ENCODE measurements at regions not wholly inside any gene's neighbourhood (a gene's known extent, or its start where the extent isn't known, plus 50 kb on each side); places are given as distances from the start of the nearest gene placed in this dataset.

- DNase-seq: no peak
- H3K27me3 ChIP-seq: peaks cover 42% of the 10 kb centered on the region
- no peaks in the 10 kb centered on the region for H3K9me3 ChIP-seq
- no peak overlapping the region for H3K4me3 ChIP-seq
- no peaks in the 10 kb centered on the region for H3K36me3 ChIP-seq
Measured at GRCh38 chr16:22663389-22664064, 150.4 kb upstream of the HS3ST2 start.

- H3K27me3 ChIP-seq: peaks cover 42% of the 10 kb centered on the region
- H3K4me3 ChIP-seq: no peak overlapping the region
- no peaks in the 10 kb centered on the region for H3K36me3 ChIP-seq
- H3K9me3 ChIP-seq: no peaks in the 10 kb centered on the region
- DNase-seq: no peak
Measured at GRCh38 chr16:22664132-22664531, 149.8 kb upstream of the HS3ST2 start.

GRCh38 chr16:22664561-22664997, 149.4 kb upstream of the HS3ST2 start:
- no peak for DNase-seq
- Histone ChIP-seq H3K9me3 (no peaks in the 10 kb centered on the region), H3K4me3 (no peak overlapping the region), H3K27me3 (peaks cover 42% of the 10 kb centered on the region), H3K36me3 (no peaks in the 10 kb centered on the region)

GRCh38 chr16:22665048-22665797, 148.7 kb upstream of the HS3ST2 start:
- DNase-seq: no peak
- no peaks in the 10 kb centered on the region for H3K9me3 ChIP-seq
- H3K27me3 ChIP-seq: peaks cover 38% of the 10 kb centered on the region
- H3K36me3 ChIP-seq: no peaks in the 10 kb centered on the region
- H3K4me3 ChIP-seq: no peak overlapping the region

- H3K27me3 ChIP-seq: peaks cover 32% of the 10 kb centered on the region
- no peak for DNase-seq
- H3K36me3 ChIP-seq: no peaks in the 10 kb centered on the region
- H3K9me3 ChIP-seq: no peaks in the 10 kb centered on the region
- no peak overlapping the region for H3K4me3 ChIP-seq
Measured at GRCh38 chr16:22665803-22666202, 148.2 kb upstream of the HS3ST2 start.

GRCh38 chr16:22668318-22668717, 145.6 kb upstream of the HS3ST2 start:
- no peaks in the 10 kb centered on the region for H3K36me3 ChIP-seq
- H3K9me3 ChIP-seq: no peaks in the 10 kb centered on the region
- H3K4me3 ChIP-seq: no peak overlapping the region
- peaks cover 19% of the 10 kb centered on the region for H3K27me3 ChIP-seq
- DNase-seq: no peak

GRCh38 chr16:22670044-22670536, 143.9 kb upstream of the HS3ST2 start:
- H3K4me3 ChIP-seq: no peak overlapping the region
- no peak for DNase-seq
- H3K36me3 ChIP-seq: no peaks in the 10 kb centered on the region
- H3K9me3 ChIP-seq: no peaks in the 10 kb centered on the region
- H3K27me3 ChIP-seq: peaks cover 16% of the 10 kb centered on the region

GRCh38 chr16:22670551-22671041, 143.4 kb upstream of the HS3ST2 start:
- no peaks in the 10 kb centered on the region for H3K9me3 ChIP-seq
- no peak for DNase-seq

GRCh38 chr16:22671301-22672076, 142.5 kb upstream of the HS3ST2 start:
- Histone ChIP-seq H3K36me3 (no peaks in the 10 kb centered on the region), H3K27me3 (peaks cover 10% of the 10 kb centered on the region), H3K4me3 (no peak overlapping the region), H3K9me3 (peaks cover 1% of the 10 kb centered on the region)
- DNase-seq: no peak

More at GRCh38 chr16:22670551-22671041, 143.4 kb upstream of the HS3ST2 start:
- Histone ChIP-seq H3K4me3 (no peak overlapping the region), H3K36me3 (no peaks in the 10 kb centered on the region), H3K27me3 (peaks cover 11% of the 10 kb centered on the region)

GRCh38 chr16:22672830-22673210, 141.1 kb upstream of the HS3ST2 start:
- peaks cover 1% of the 10 kb centered on the region for H3K9me3 ChIP-seq
- no peaks in the 10 kb centered on the region for H3K36me3 ChIP-seq
- no peak for DNase-seq
- no peak overlapping the region for H3K4me3 ChIP-seq
- H3K27me3 ChIP-seq: peaks cover 5% of the 10 kb centered on the region

- no peaks in the 10 kb centered on the region for H3K36me3 ChIP-seq
- no peak overlapping the region for H3K4me3 ChIP-seq
- peaks cover 10% of the 10 kb centered on the region for H3K27me3 ChIP-seq
- H3K9me3 ChIP-seq: peaks cover 4% of the 10 kb centered on the region
- no peak for DNase-seq
Measured at GRCh38 chr16:22673421-22673831, 140.5 kb upstream of the HS3ST2 start.

- no peak overlapping the region for H3K4me3 ChIP-seq
- no peak for DNase-seq
- no peaks in the 10 kb centered on the region for H3K36me3 ChIP-seq
- peaks cover 4% of the 10 kb centered on the region for H3K9me3 ChIP-seq
- H3K27me3 ChIP-seq: peaks cover 22% of the 10 kb centered on the region
Measured at GRCh38 chr16:22674832-22675191, 139.2 kb upstream of the HS3ST2 start.

GRCh38 chr16:22675745-22676540, 138.0 kb upstream of the HS3ST2 start:
- Histone ChIP-seq H3K9me3 (peaks cover 4% of the 10 kb centered on the region), H3K4me3 (no peak overlapping the region), H3K27me3 (peaks cover 28% of the 10 kb centered on the region), H3K36me3 (no peaks in the 10 kb centered on the region)
- DNase-seq: no peak

GRCh38 chr16:22677024-22677830, 136.7 kb upstream of the HS3ST2 start:
- DNase-seq: no peak
- Histone ChIP-seq H3K4me3 (no peak overlapping the region), H3K9me3 (peaks cover 4% of the 10 kb centered on the region), H3K27me3 (peaks cover 28% of the 10 kb centered on the region), H3K36me3 (no peaks in the 10 kb centered on the region)

- Histone ChIP-seq H3K9me3 (peaks cover 4% of the 10 kb centered on the region), H3K4me3 (no peak overlapping the region), H3K36me3 (no peaks in the 10 kb centered on the region), H3K27me3 (peaks cover 28% of the 10 kb centered on the region)
- no peak for DNase-seq
Measured at GRCh38 chr16:22678311-22678710, 135.7 kb upstream of the HS3ST2 start.
